ENCODE measurements at regions not wholly inside any gene's neighbourhood (a gene's known extent, or its start where the extent isn't known, plus 50 kb on each side); places are given as distances from the start of the nearest gene placed in this dataset.

DNA sequence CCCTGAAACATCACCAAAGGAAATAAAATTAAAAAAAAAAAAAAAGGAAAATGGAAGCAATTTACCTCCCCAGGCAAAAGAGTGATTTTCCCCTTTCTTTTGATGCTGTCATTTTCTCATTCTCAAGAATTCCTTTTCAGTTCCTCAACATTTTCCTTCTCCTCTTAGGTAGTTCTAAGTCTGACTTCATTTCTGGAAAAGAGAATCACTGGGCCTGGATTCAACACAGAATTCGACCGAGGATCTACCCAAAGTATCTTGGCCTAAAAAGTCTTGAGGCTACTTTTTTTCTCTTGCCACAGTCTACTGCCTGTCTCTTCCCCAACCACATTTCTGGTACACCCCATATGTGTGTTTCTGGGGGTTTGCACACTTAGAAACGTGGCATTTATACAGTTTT is 717.8 kb upstream of the TBX3 start:
- TF ChIP-seq, protein P1, sequence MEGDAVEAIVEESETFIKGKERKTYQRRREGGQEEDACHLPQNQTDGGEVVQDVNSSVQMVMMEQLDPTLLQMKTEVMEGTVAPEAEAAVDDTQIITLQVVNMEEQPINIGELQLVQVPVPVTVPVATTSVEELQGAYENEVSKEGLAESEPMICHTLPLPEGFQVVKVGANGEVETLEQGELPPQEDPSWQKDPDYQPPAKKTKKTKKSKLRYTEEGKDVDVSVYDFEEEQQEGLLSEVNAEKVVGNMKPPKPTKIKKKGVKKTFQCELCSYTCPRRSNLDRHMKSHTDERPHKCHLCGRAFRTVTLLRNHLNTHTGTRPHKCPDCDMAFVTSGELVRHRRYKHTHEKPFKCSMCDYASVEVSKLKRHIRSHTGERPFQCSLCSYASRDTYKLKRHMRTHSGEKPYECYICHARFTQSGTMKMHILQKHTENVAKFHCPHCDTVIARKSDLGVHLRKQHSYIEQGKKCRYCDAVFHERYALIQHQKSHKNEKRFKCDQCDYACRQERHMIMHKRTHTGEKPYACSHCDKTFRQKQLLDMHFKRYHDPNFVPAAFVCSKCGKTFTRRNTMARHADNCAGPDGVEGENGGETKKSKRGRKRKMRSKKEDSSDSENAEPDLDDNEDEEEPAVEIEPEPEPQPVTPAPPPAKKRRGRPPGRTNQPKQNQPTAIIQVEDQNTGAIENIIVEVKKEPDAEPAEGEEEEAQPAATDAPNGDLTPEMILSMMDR (IDR thresholded peaks at IDR 0.05), result no peak
- TF ChIP-seq POLR2A (IDR thresholded peaks at IDR 0.05), result no peak

All from thyroid gland (tissue), 4 donors.